KOPT-K1 (cell line): ENCODE measurements at regions not wholly inside any gene's neighbourhood (a gene's known extent, or its start where the extent isn't known, plus 50 kb on each side); places are given as distances from the start of the nearest gene placed in this dataset.
"Not testable (repeated sequence)": the region's sequence is repeated elsewhere in the genome, so short reads cannot be mapped to it uniquely, and the experiment has no call there.

Source experiments
- H3K27ac ChIP-seq: fragments of 200-600 bp; sonication (generic); 2 replicates; pipeline ENCODE4 v1.5.1; 2016; ENCODE audit warnings: antibody characterized with exemption, mild to moderate bottlenecking, low read depth, low read length; ENCODE audit not compliant: poor library complexity, severe bottlenecking
- H3K36me3 ChIP-seq: fragments of 200-600 bp; sonication (generic); 2 replicates; pipeline ENCODE4 v1.5.1; 2017; ENCODE audit warnings: antibody characterized with exemption, mild to moderate bottlenecking, low read length, moderate library complexity; ENCODE audit not compliant: insufficient read depth
- H3K9me3 ChIP-seq: fragments of 200-600 bp; sonication (generic); 2 replicates; pipeline ENCODE4 v1.5.1; 2017; ENCODE audit warnings: antibody characterized with exemption, low read length, mild to moderate bottlenecking; ENCODE audit not compliant: insufficient read depth, poor library complexity, severe bottlenecking

DNA sequence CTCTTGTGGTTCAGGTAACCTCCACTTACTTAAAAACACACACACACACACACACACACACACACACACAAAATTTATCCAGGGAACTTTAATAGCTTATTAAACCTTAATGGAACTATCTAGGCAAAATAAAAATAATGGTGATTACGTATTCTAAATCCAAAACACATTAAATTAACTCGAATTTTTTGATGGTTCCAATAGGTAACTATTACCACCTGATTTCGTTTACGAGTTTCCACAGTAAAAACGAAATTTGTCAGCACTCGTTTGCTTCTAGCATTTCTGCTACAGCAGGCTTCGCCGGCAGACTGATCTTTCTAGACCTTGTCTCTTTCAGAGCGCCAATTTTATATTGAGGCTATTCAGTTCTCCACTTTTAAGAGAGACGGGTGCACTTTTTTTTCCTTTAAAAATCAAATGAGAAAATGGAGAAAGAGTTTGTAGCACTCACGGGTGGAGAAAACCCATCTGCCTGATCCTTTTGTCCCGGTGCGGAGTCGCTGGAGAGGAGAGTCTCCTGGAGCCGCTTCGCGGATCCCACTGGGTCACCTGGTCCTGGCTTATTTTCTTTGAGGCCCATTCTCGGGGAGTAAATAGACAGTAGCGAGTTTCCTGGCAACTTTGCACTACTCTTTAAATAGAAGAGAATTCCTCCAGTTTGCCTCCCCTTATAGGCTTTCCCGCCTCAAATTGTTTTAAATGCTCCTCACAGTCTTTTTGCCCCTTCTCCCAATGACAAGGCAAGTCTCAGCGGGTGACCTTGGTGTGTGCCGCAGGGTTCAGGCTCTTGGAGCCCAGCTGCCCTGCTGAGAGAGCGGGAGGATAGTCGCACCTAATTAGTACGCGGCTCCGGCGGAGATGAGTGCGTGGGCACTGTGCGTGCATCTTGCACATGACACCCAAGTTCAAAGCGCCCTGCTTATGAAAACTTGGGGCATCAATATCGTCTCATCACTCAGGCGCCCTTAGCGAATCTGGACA, 117.0 kb downstream of the KCNRG start:
- Histone ChIP-seq H3K9me3 (peaks cover 11% of the 10 kb centered on the region), H3K36me3 (no peaks in the 10 kb centered on the region), H3K27ac (no peak overlapping the region)

DNA sequence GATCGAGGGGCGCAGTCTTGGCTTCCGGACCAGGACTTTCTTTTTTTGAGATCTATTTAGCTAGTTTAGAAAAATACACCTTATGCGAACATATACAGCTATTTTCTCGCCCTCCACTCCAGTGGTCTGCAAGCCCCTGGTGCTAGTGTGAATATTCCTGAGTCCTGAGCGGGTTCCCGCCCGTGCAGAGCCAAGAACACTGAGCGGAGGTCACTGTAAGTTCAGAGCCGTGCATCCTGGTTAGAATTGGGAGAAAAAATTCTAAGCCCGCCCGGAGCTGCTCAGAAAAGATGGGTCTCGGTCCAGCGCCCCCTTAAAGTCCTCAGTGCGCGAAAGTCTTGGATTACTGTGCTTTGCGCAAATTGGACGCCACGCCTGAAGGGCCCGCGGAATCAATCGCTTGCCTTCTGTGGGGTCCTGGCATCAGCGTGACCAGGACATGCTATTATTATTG, 117.7 kb downstream of the KCNRG start:
- no peak overlapping the region for H3K27ac ChIP-seq
- peaks cover 11% of the 10 kb centered on the region for H3K9me3 ChIP-seq
- no peaks in the 10 kb centered on the region for H3K36me3 ChIP-seq

DNA sequence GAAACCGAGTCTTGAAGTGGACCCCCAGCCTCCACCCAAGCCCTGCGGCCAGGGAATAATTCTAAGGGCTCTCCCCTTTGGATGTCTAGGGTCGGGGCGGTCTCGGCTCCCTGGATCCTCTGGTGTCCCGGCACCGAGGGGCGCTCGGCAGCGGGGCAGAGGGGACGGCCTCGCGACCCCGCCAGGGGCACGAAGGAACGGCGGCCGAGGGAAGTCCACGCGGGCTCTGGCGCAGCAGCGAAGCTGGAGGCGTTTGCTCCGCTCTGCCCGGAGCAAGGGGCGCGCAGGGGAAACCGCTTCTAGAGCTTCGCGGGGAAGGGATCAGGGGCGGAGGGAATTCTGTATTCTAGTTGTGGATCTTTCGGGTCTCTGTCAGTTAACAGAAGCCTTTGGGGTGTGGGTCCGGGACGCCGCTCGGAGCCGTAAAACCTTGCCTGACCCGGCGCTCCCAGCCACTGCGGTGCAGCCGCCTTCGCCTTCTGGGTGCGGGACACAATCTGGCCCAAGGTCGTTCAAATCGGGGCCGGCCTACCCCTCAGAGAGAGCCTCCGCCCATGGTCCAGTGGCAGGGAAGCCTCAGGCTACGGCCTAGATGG, 118.2 kb downstream of the KCNRG start:
- Histone ChIP-seq H3K36me3 (no peaks in the 10 kb centered on the region), H3K9me3 (peaks cover 11% of the 10 kb centered on the region), H3K27ac (no peak overlapping the region)

DNA sequence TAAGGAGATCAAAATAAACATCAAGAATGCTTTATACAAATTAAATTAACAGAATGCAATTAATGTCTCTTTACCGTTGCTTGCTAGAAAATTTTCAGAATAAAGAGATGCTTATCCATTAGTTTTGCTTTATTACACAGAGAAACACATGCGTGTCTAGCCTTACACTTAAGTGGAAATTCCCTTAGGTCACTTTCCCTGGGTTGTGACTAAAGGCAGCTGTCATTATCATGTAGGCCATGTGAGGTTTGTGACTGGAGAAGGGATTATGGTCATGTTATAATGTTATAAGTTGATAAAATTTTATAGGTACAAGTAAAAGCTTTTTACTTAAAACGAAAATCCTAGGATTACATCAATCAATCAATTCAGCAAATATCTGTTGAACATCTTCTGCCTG, 121.0 kb downstream of the KCNRG start:
- no peaks in the 10 kb centered on the region for H3K36me3 ChIP-seq
- H3K27ac ChIP-seq = no peak overlapping the region
- peaks cover 11% of the 10 kb centered on the region for H3K9me3 ChIP-seq

DNA sequence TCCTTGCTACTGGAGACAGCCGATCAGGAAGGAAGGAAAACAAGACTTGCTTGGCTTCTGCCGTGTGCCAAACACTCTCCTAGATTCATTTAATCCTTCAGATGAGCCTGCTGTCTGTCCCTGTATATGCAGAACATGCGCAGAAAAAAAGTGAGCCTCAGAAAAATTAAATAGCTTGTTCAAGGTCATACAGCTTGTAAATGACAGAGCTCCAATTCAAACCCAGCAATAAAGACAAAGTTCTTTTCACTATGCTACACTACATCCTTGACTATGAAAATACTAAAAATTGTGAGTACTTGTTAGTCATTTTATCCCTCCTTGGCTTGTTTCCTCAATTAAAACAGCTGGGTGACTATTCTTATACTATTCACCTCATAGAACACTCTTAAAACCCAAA, 121.4 kb downstream of the KCNRG start:
- peaks cover 11% of the 10 kb centered on the region for H3K9me3 ChIP-seq
- no peak overlapping the region for H3K27ac ChIP-seq
- H3K36me3 ChIP-seq = no peaks in the 10 kb centered on the region

DNA sequence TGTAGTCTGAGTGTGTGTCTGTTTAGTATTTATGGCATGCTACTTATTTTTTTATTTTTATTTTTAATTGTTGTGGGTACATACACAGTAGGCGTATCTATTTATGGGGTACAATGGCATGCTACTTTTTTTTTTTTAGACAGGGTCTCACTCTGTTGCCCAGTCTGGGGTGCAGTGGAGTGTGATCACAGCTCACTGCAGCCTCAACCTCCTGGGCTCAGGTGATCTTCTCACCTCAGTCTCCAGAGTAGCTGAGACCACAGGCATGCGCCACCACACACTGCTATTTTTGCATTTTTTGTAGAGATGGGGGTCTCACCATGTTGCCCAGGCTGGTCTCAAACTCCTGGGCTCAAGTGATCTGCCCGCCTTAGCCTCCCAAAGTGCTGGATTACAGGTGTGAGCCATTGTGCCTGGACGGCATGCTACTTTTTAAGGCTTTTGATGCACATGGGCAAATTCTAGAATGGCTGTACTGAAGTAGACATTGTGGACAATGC, 124.2 kb downstream of the KCNRG start:
- H3K36me3 ChIP-seq, H3K27ac ChIP-seq: not testable (repeated sequence)

DNA sequence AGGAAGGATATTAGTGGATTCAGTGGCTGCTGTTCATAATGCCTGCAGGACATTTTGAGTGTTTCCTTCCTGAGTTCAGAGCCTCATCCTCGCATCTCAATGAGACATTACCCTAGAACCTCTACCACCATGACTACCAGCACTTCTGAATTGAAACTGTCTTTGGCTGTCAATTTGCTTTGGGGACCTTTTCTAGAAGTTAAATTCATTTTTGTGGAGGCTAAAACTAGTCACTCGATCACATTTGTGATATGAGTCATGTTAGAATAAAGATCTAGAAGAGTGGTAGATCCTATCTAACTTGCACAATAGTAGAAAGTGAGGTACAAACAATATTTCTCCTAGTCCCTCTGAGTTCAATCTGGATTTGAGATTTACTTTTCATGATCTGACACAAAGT, 124.9 kb downstream of the KCNRG start:
- Histone ChIP-seq H3K27ac (no peak overlapping the region), H3K36me3 (no peaks in the 10 kb centered on the region), H3K9me3 (no peaks in the 10 kb centered on the region)

More for the DNA sequence above, 124.2 kb downstream of the KCNRG start:
- not testable (repeated sequence) for H3K9me3 ChIP-seq

DNA sequence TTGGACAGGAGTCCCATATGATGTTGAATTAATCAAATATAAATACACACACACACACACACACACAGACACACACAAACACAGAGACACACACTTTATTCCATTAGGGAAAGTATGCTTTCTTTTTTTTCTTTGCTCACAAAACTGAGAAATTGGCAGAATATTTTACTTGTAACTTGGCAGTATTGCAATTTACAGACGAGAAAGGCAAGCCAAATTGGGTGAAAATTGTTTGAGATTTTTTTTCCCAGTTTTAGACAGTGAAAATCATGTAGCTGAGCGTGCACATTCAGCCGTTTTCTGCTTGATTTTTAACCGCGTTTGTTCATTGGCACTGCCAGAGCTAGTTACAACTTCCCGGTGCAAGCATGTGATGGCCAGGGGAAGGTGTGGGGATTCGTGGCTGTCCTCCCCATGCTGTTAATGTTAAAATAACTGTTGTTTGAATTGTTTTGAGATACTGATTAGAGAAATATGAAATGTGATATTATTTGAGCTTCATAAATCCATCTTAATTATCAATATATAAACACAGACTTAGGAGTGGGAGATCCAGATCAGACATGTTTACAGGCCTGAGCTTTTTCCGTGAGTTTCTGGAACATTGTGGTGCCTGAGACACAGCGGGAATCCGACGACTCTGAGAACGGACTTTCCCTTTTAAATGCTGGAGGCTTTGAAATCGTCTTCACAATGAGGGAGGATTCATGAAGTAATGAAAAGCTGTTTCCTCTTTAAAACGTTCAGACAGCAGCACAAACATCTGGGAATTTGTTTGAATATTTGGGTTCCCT, 125.5 kb downstream of the KCNRG start:
- no peak overlapping the region for H3K27ac ChIP-seq
- no peaks in the 10 kb centered on the region for H3K9me3 ChIP-seq
- no peaks in the 10 kb centered on the region for H3K36me3 ChIP-seq

DNA sequence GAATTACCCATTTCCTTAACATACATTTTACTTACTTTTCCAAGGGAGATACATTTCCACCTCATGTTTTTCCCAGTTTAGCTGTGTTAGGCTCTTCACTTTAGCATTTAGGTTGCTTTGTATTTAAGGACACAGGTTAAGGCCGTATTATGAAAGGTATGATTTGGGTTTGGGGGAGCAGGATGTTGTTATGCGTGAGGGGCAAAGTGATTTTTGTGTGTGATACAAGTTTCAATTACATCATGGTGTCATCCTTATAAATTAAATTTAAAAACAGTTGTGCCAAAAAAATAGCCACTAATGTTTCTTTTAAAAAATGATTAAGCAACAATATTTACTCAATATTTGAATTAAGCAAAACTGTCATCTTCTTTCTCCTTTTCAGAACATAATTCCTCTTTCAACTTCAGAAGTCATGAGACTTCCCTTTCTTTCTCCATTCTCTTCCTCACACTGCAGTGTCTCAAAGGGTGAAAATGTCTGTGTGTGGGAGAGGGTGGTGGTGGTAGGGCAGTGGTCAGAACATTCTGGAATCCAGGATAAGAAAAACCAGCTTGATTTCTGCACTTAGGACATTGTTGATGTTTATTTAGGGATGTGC, 126.2 kb downstream of the KCNRG start:
- Histone ChIP-seq H3K36me3 (no peaks in the 10 kb centered on the region), H3K27ac (no peak overlapping the region), H3K9me3 (no peaks in the 10 kb centered on the region)

DNA sequence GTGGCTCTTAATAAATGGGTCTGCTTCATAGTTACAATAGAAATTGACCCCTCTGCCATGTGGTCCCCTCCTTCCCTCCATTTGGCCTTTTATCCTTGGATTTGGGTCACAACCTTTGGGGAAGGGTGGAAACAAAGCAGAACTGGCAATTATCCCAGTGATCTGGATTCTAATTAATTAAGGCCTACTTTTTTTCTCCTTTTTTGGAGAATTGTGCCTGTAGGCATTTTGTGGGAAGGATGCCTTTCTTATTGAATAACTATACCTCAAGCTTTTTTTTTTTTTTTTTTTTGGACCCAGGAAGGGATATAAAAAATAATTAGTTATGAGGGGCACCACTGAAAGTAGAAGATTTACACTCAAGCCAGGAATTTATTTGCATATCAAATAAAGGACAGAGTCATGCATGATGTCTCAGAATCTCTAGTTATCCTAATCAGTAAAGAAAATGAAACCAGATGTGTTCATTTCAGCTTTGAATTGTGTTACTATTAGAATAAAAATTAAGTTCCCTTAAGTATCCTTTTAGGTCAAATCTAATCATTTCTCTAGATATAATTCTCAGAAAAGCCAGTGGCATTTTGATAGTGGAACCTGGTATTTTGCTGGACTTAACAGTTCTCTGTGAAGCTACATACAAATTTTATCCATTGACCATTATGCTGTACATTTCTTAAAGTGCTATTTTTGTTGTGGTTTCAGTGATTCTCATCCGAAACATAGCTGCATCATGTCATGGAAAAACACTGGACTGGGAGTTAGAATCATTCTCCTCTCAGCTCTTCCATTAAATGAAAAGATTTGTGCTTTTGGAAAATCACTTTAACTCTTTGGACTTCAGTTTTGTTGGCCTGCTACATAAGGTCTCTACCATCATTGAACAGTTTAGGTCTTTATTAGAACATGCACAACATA, 129.3 kb downstream of the KCNRG start:
- H3K9me3 ChIP-seq = no peaks in the 10 kb centered on the region
- H3K36me3 ChIP-seq = no peaks in the 10 kb centered on the region
- H3K27ac ChIP-seq = no peak overlapping the region

DNA sequence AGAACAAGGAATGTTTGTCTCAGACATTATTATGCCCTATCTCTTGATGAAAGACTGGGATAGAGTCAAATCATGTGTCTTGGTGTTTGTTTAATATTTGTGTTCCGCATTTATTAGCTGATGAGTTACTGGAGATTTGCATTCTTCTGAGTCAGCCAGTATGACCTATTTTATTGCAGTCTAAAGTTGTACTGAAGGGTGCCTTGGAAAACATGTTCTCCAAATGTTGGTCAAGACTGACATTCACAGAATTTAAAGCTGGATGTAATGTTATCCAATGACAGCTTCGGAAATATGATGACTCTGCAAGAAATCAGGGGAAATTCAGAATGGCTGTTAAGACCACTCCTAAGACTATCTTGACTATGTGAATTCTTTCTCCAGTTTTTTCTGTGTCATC, 134.0 kb downstream of the KCNRG start:
- Histone ChIP-seq H3K27ac (no peak overlapping the region), H3K9me3 (no peaks in the 10 kb centered on the region), H3K36me3 (no peaks in the 10 kb centered on the region)

DNA sequence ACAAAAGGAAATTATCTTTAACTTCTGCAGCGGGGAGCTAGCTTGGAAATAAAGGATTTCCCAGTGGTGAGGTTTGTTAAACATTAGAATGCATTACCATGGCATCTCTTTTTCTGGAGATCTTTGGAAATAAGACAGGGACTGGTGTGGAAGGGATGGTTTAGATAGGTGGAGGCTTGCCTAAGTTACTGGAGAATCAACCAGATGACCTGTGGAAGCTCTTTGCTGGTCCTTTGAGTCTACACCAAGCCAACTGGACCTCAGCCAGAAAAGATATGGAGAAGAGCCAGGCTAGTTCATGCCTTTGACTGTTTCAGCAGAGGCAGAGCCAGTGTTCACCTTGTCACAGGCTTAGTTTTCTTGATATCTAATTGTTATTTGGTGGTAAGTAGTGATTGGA, 134.7 kb downstream of the KCNRG start:
- no peak overlapping the region for H3K27ac ChIP-seq
- no peaks in the 10 kb centered on the region for H3K36me3 ChIP-seq
- no peaks in the 10 kb centered on the region for H3K9me3 ChIP-seq

DNA sequence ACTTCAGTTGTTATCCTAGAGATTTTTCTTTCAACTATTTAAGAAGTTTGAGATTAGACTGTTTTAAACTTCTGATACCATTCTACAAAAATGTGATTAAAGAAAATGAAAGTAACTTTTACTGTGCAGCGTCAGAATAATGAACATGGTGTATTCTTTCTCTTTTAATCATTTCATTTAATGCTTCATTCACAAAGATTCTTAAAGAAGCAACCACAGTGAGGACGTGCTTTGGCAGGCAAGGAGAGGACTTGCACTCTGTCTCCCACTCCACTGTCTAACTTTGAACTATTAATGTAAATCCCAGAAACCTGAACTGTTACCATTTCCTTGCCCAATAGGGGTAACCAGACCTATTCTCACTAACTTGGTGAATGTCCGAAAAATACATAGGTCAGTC, 137.0 kb downstream of the KCNRG start:
- Histone ChIP-seq H3K36me3 (no peaks in the 10 kb centered on the region), H3K27ac (peak overlapping the region; percentile 71)

More for the DNA sequence above, 137.0 kb downstream of the KCNRG start:
- no peaks in the 10 kb centered on the region for H3K9me3 ChIP-seq
